PC-9 (cell line): ENCODE measurements at regions not wholly inside any gene's neighbourhood (a gene's known extent, or its start where the extent isn't known, plus 50 kb on each side); places are given as distances from the start of the nearest gene placed in this dataset.

Source experiments
- EZH2 ChIP-seq: fragments of 200-600 bp; sonication (generic); IDR thresholded peaks from 2 replicates; pipeline ENCODE4 v1.8.0; 2017; ENCODE audit warnings: antibody characterized with exemption, low read depth
- TF ChIP-seq, protein P1 (sequence below): fragments of 200-600 bp; sonication (generic); conservative IDR thresholded peaks from 2 replicates; pipeline ENCODE4 v1.6.1; 2017; ENCODE audit warnings: mixed run types, antibody characterized with exemption, mild to moderate bottlenecking, moderate library complexity

- no peak for TF ChIP-seq EZH2
- TF ChIP-seq, protein P1, sequence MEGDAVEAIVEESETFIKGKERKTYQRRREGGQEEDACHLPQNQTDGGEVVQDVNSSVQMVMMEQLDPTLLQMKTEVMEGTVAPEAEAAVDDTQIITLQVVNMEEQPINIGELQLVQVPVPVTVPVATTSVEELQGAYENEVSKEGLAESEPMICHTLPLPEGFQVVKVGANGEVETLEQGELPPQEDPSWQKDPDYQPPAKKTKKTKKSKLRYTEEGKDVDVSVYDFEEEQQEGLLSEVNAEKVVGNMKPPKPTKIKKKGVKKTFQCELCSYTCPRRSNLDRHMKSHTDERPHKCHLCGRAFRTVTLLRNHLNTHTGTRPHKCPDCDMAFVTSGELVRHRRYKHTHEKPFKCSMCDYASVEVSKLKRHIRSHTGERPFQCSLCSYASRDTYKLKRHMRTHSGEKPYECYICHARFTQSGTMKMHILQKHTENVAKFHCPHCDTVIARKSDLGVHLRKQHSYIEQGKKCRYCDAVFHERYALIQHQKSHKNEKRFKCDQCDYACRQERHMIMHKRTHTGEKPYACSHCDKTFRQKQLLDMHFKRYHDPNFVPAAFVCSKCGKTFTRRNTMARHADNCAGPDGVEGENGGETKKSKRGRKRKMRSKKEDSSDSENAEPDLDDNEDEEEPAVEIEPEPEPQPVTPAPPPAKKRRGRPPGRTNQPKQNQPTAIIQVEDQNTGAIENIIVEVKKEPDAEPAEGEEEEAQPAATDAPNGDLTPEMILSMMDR, result no peak
Measured at GRCh38 chr15:92749946-92750345, 94.4 kb upstream of the FAM174B start.
